GM19468 (cell line): ENCODE measurements at regions not wholly inside any gene's neighbourhood (a gene's known extent, or its start where the extent isn't known, plus 50 kb on each side); places are given as distances from the start of the nearest gene placed in this dataset.
"Not testable (repeated sequence)": the region's sequence is repeated elsewhere in the genome, so short reads cannot be mapped to it uniquely, and the experiment has no call there.

Experiments used
- ATAC-seq: cut with Tn5 transposase; IDR thresholded peaks from one replicate; pipeline ENCODE4 v1.9.1; 2021; ENCODE audit warnings: mild to moderate bottlenecking, moderate library complexity, moderate number of reproducible peaks; ENCODE audit not compliant: unreplicated experiment; ENCODE audit errors: extremely low read depth

DNA sequence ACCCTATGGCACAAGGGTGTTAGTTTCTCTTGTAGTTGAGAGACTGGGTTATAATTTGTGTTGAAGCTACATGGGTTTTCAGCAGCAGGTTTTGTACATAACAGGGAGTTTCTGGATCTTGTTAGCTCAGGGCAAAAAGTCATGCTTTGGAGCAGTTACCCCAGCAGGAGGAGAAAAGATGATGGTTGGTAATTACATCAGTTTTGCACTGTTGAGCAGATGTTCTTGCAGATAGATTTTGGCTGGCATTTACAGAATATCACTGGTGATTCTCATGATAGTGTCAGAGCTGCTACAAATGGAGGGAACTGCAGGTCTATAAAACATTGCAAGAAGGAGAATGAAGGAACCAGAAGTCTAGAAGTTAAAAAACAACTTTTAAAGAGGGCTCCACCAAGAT is 215.2 kb upstream of the ATP5MC3 start:
- ATAC-seq = no peak

GRCh38 chr2:175393851-175394250 is 212.3 kb upstream of the ATP5MC3 start:
- no peak for ATAC-seq

GRCh38 chr2:175383286-175383685 is 201.8 kb upstream of the ATP5MC3 start:
- ATAC-seq = no peak

- no peak for ATAC-seq
These were observed 192.2 kb upstream of the ATP5MC3 start for GRCh38 chr2:175373729-175374128.

DNA sequence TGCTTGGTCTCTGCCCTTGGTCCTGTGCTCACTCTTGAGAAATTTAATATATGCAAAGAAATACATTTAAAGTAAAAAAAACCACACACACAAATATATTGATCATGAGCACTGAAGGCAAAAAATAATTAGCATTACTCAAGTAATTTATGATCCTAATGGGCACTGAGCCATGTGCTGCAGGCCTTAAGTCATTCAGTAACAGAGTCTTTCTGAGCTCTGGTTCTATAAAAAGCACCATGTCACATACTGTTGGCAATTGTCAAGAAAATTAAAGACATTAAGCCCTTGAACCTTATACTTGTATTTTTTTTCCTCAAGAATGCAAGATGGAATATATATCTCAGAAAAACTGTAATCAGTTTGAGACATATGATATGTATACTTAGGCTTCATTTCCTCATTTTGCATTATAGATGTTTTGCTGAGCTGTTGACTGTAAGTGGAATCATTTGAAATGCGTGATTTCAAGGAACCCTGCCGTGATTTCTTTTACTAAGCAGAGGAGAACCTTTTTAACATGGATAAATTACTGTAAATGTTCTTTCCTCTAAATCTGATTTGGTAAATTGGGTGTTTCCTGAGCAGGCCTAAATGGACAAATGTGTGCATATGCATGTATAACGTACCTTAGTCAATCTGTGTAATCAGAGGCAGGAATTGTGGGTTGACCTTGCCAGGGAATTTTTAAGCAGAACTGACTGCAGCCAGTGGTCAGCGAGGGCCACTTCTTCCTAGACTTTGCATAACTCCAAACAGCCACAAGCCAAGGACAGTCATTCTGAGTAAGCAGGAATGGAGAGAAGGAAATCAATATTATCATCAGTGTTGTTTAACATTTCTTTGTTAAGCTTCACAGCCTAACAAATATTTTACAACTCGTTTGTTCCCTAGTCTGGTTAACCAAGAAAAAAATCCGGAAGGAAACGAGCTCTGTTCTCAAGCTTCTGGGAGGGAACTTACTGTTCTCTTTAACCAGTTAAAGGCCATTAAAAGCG is 191.5 kb upstream of the ATP5MC3 start:
- no peak for ATAC-seq

DNA sequence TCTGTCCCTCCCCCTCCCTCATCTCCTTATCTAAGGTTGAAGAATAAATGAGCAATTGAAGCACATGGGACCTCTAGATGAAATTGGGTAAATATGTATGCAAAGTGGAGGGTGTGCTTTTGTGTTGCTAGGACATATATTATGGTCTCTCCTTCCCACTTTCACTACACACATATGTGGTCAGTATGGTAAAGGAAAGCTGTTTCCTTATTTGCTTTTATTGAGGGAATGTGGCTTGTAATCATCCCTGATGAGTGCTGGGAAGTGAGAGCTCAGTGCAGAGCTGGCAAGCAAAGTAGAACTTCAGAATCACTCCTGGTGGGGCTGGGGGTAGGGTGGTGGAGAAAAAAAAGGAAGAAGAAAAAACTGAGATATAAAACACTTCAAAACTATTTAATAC is 189.9 kb upstream of the ATP5MC3 start:
- no peak for ATAC-seq

- ATAC-seq = no peak
These were observed 185.3 kb upstream of the ATP5MC3 start for GRCh38 chr2:175366815-175367214.

DNA sequence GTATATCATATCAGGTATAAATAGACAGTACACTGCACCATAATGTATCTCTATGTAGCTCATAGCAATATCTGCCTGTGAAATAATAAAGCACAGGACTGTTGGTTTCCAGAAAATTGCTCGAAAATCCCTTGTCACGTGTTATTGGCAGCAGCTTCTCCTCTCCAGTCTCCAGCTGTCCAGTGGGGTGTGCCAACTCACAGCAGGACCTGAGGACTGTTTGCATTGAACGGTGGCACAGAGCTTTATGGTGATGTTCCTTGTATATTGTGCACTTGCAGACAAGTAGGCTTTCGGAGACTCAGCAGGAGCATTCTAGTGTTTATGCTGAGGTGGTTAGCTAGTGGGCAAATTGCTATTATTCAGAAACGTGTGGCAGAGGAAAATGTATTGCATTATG is 182.2 kb upstream of the ATP5MC3 start:
- ATAC-seq = no peak

DNA sequence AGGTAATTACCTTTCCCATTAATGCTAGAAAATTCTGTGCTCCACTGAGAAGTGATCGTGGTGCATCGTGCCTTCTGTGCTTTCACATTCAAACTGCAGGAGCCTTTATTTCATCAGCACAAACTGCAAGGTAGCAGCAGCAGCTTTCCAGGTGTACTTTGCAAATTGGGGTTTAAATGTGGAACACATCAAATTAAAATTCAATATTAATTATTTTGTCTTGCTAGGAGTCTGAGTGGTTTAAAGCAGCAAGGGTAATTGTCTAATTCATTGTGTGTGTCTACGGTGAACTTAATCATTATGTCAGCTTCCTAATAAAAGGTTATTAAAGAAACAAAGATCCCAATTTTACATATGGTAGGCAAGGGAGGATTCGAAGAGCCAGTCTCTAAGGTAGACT is 180.8 kb upstream of the ATP5MC3 start:
- no peak for ATAC-seq

- no peak for ATAC-seq
These were observed 178.2 kb upstream of the ATP5MC3 start for GRCh38 chr2:175359710-175360109.

- no peak for ATAC-seq
These were observed 175.4 kb upstream of the ATP5MC3 start for GRCh38 chr2:175356901-175357300.

DNA sequence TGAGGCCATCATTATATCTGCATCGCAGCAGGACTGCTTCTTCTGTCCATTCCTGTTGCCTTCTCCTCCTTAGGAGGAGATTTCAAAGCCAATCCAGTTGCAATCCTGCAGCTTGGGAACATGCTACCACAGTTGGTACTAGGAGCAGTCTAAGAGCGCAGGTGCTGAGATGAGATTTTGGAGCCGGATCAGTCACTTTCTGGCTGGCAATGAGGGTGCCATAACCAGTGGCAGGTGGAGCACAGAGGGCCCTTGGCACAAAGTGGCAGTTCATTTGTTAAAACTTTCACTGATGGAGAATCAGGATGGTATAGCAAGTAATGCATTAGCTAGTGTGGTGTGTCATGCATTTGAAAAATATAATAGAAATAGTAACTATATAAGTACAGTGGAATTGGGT is 173.7 kb upstream of the ATP5MC3 start:
- no peak for ATAC-seq

DNA sequence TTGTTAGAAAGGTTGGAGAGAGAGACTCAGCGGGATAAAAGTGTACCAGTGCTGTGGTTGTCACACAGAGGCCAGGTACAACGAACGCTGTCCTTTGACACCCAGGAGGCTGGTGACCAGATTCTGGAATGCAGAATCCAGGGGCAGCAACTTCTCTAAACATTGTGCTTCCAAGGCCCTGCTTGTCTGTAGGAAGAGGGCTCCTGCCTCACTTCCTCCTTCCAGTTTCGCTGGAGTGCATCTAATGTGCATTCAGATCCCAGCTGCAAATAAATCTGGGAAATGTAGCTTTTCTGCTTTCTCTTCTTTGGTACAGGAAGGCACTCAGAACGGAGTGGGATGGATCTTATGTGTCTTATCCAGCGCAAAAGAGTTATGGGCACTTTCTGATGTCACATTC is 171.8 kb upstream of the ATP5MC3 start:
- no peak for ATAC-seq

GRCh38 chr2:175351512-175351911 is 170.0 kb upstream of the ATP5MC3 start:
- no peak for ATAC-seq

- no peak for ATAC-seq
These were observed 168.6 kb upstream of the ATP5MC3 start for GRCh38 chr2:175350105-175350504.

GRCh38 chr2:175342085-175342484 is 160.6 kb upstream of the ATP5MC3 start:
- no peak for ATAC-seq

DNA sequence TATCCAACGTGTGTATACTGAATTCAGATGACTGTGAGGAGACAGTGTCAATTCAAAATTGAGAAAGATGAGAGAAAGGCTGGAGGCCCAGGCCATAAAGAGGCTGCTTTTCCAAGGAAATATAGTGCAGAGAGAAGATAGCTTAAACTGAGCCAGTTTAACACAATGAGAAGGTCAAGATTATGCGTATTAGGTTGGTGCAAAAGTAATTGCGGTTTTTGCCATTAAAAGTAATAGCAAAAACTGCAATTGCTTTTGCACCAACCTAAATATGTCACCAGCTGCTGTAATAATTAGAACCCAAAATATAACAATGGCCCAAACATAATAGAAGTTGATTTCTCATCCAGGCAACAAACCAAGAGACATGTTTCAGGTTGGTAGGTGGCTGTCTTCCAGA is 148.7 kb upstream of the ATP5MC3 start:
- ATAC-seq = no peak

DNA sequence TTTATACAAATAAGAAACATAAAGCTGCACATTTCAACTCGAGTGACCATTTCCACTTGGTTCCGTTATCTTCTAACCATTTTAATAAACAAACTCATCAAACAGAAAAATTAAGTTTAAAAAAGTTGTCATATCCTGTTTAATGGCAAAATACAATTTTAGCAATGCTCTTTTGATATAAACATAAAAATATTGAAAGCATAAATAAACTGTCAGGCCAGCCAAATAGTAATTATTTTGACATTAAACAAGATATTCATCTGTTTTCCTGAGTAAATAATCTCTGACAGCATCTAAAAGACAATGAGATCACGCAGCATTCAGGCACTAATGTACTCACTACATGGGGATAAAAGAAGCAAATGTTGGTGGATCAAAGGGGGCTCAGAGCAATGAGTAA is 145.3 kb upstream of the ATP5MC3 start:
- no peak for ATAC-seq

GRCh38 chr2:175326164-175326563 is 144.7 kb upstream of the ATP5MC3 start:
- not testable (repeated sequence) for ATAC-seq

DNA sequence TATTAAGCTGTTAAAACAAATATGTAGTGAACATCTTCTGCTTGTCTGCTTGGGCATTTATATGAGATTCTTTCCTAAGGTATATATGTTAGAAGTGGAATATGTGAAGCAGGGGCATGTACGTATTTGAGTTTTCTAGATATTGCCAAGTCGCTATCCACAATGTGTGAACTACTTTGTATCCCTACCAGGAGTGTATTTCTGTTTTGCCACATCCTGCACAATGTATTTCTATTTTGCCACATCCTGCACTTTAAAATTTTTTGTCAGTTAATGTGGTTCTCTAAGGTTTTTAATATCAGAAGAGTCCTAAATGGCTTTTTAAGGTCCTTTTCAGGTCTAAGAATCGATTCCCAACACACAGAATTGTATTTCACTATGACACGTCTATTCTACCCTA is 141.7 kb upstream of the ATP5MC3 start:
- no peak for ATAC-seq

- ATAC-seq = no peak
These were observed 137.0 kb upstream of the ATP5MC3 start for GRCh38 chr2:175318542-175318941.

DNA sequence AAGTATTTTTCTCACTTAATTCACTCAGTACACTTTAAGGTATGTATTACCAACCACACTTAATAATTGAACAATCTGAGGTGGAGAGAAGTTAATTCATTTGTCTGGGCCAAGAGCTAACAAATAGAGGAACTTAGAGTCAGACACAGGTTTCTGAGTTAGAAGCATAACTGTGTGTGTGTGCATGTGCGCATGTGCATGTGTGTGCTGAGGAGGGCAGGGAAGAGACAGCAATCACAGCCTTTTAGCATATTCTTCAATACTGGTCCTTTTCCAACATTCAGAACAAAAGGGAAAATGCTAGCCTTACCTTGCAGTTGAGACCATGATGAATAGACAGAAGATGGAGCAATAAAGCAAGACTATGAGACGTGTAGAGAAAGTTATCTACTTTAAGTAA is 136.2 kb upstream of the ATP5MC3 start:
- no peak for ATAC-seq
